H1 (cell line): ENCODE measurements at regions not wholly inside any gene's neighbourhood (a gene's known extent, or its start where the extent isn't known, plus 50 kb on each side); places are given as distances from the start of the nearest gene placed in this dataset.

Source experiments
- CTCF ChIA-PET: fragments of 300-600 bp; sonication (Branson Sonifier 250); formaldehyde crosslinking; loops from one replicate; lab custom pipeline; 2021; ENCODE audit not compliant: partially characterized antibody; lab: Charles Lee
- POLR2A ChIA-PET: fragments of 300-600 bp; sonication (Branson Sonifier 250); formaldehyde crosslinking; loops from one replicate; lab custom pipeline; 2021; ENCODE audit warnings: inconsistent platforms; ENCODE audit not compliant: partially characterized antibody; lab: Charles Lee
- DNase-seq, 2 experiments: peaks; one replicate each; pipeline versions ENCODE4 v3.0.0 to v3.0.0-alpha.2; 2010 to 2022; ENCODE audit warnings: low spot score in 2 of 2, low read depth in 1 of 2, mixed read lengths in 1 of 2
- FAIRE-seq: peaks from 2 replicates; lab custom pipeline; 2011; peaks lifted over from hg19 to GRCh38; lab: Jason Lieb, UNC
- H2AFZ ChIP-seq: 2 replicates; pipeline ENCODE4 v1.8.1; 2012; ENCODE audit warnings: low read length, inconsistent platforms
- H2AK5ac ChIP-seq: 2 replicates; pipeline ENCODE4 v1.6.1; 2013; ENCODE audit warnings: low read depth, low read length
- H2BK120ac ChIP-seq: replicated peaks from 2 replicates; pipeline ENCODE3; 2013; ENCODE audit warnings: low read depth, low read length, inconsistent platforms
- H2BK12ac ChIP-seq: 2 replicates; pipeline ENCODE4 v1.6.1; 2013; ENCODE audit warnings: low read depth, low read length
- H2BK15ac ChIP-seq: 2 replicates; pipeline ENCODE4 v1.6.1; 2013; ENCODE audit warnings: low read length
- H2BK20ac ChIP-seq: 2 replicates; pipeline ENCODE4 v1.6.1; 2013; ENCODE audit warnings: low read length
- H2BK5ac ChIP-seq: 2 replicates; pipeline ENCODE4 v1.6.1; 2013; ENCODE audit warnings: low read depth, low read length
- H3K14ac ChIP-seq: 2 replicates; pipeline ENCODE4 v1.6.1; 2013; ENCODE audit warnings: inconsistent platforms; ENCODE audit not compliant: insufficient read length
- H3K18ac ChIP-seq: 2 replicates; pipeline ENCODE4 v1.6.1; 2013; ENCODE audit warnings: low read length; ENCODE audit errors: extremely low read depth
- H3K23ac ChIP-seq: 2 replicates; pipeline ENCODE4 v1.6.1; 2013; ENCODE audit warnings: inconsistent platforms; ENCODE audit not compliant: insufficient read length
- H3K23me2 ChIP-seq: 2 replicates; pipeline ENCODE4 v1.6.1; 2013; ENCODE audit warnings: low read depth, low read length
- H3K27ac ChIP-seq: 2 replicates; pipeline ENCODE4 v1.6.1; 2011; ENCODE audit warnings: low read depth, low read length, inconsistent platforms
- H3K27me3 ChIP-seq, 4 experiments: replicated peaks in 1 of 4; 1 replicate in 1 of 4; 2 replicates in 3 of 4; pipeline versions ENCODE4 v1.6.1 to v1.8.1; 2011 to 2013; ENCODE audit warnings: low read length in 3 of 4, mild to moderate bottlenecking in 3 of 4, inconsistent platforms in 2 of 4, mixed read lengths in 2 of 4, moderate library complexity in 1 of 4; ENCODE audit not compliant: control insufficient read depth in 3 of 4, insufficient read depth in 3 of 4; ENCODE audit errors: extremely low read depth in 1 of 4
- H3K36me3 ChIP-seq, 4 experiments: 2 replicates each; pipeline versions ENCODE4 v1.6.1 to v1.8.1; 2011 to 2013; ENCODE audit warnings: mild to moderate bottlenecking in 4 of 4, low read length in 3 of 4, moderate library complexity in 2 of 4, control low read depth in 1 of 4, inconsistent platforms in 1 of 4; ENCODE audit not compliant: insufficient read depth in 4 of 4, control insufficient read depth in 2 of 4
- H3K4ac ChIP-seq: replicated peaks from 2 replicates; pipeline ENCODE3; 2013; ENCODE audit warnings: low read length, low read depth, mixed read lengths, inconsistent platforms; ENCODE audit not compliant: insufficient read length
- H3K4me1 ChIP-seq, 4 experiments: replicated peaks in 1 of 4; 1 replicate in 1 of 4; 2 replicates in 3 of 4; pipeline versions ENCODE4 v1.6.1 to v1.8.1; 2011 to 2013; ENCODE audit warnings: low read length in 3 of 4, inconsistent platforms in 2 of 4, mixed read lengths in 1 of 4; ENCODE audit not compliant: insufficient read depth in 4 of 4, control insufficient read depth in 3 of 4
- H3K4me2 ChIP-seq, 2 experiments: 2 replicates each; pipeline versions ENCODE4 v1.6.1 to v1.8.1; 2011 to 2013; ENCODE audit warnings: low read depth in 2 of 2, low read length in 2 of 2, control low read depth in 1 of 2, inconsistent platforms in 1 of 2, mild to moderate bottlenecking in 1 of 2; ENCODE audit not compliant: insufficient read depth in 1 of 2
- H3K4me3 ChIP-seq, 4 experiments: fragments of 200-600, 300-600 bp in 1 of 4; sonication (generic), shearing (Covaris generic), sonication (Bioruptor Twin) in 1 of 4; 2 replicates each; pipeline versions ENCODE4 v1.5.1 to v1.8.1; 2011 to 2016; ENCODE audit warnings: low read length in 4 of 4, low read depth in 3 of 4, control low read depth in 2 of 4, inconsistent platforms in 2 of 4, mild to moderate bottlenecking in 2 of 4, mixed read lengths in 1 of 4, moderate library complexity in 1 of 4; ENCODE audit not compliant: insufficient read depth in 2 of 4; ENCODE audit errors: extremely low read depth in 1 of 4
- H3K56ac ChIP-seq: replicated peaks from 2 replicates; pipeline ENCODE3; 2013; ENCODE audit warnings: low read depth, mild to moderate bottlenecking, mixed read lengths, low read length, inconsistent platforms; ENCODE audit not compliant: insufficient read length
- H3K79me1 ChIP-seq: 2 replicates; pipeline ENCODE4 v1.6.1; 2013; ENCODE audit warnings: low read depth, low read length, control low read depth
- H3K79me2 ChIP-seq, 2 experiments: 2 replicates each; pipeline versions ENCODE4 v1.6.1 to v1.8.1; 2012 to 2013; ENCODE audit warnings: low read length in 2 of 2, mild to moderate bottlenecking in 2 of 2, inconsistent platforms in 1 of 2; ENCODE audit not compliant: insufficient read depth in 2 of 2, control insufficient read depth in 1 of 2
- H3K9ac ChIP-seq, 4 experiments: replicated peaks in 1 of 4; 1 replicate in 1 of 4; 2 replicates in 3 of 4; pipeline versions ENCODE4 v1.6.1 to v1.8.1; 2011 to 2013; ENCODE audit warnings: low read depth in 3 of 4, low read length in 3 of 4, control low read depth in 2 of 4, mild to moderate bottlenecking in 2 of 4, moderate library complexity in 2 of 4, inconsistent platforms in 1 of 4; ENCODE audit errors: extremely low read depth in 1 of 4
- H3K9me3 ChIP-seq, 2 experiments: 2 replicates each; pipeline versions ENCODE4 v1.6.1 to v1.8.1; 2012 to 2013; ENCODE audit warnings: mild to moderate bottlenecking in 2 of 2, moderate library complexity in 2 of 2, control low read depth in 1 of 2, inconsistent platforms in 1 of 2, low read depth in 1 of 2, low read length in 1 of 2, mixed read lengths in 1 of 2; ENCODE audit not compliant: insufficient read depth in 2 of 2
- H4K20me1 ChIP-seq, 2 experiments: replicated peaks in 1 of 2; 2 replicates each; pipeline versions ENCODE3 to v1.8.1; 2011 to 2013; ENCODE audit warnings: inconsistent platforms in 2 of 2, low read length in 2 of 2, mild to moderate bottlenecking in 1 of 2; ENCODE audit not compliant: insufficient read depth in 2 of 2, control insufficient read depth in 1 of 2
- H4K5ac ChIP-seq: 2 replicates; pipeline ENCODE4 v1.6.1; 2013; ENCODE audit warnings: low read length, low read depth, mixed read lengths, inconsistent platforms; ENCODE audit not compliant: insufficient read length
- H4K8ac ChIP-seq: 2 replicates; pipeline ENCODE4 v1.8.0; 2013; ENCODE audit warnings: mild to moderate bottlenecking, moderate library complexity, low read length, inconsistent platforms; ENCODE audit not compliant: insufficient read depth; ENCODE audit errors: extremely low read depth
- H4K91ac ChIP-seq: replicated peaks from 2 replicates; pipeline ENCODE3; 2013; ENCODE audit warnings: low read length, mixed read lengths, inconsistent platforms; ENCODE audit not compliant: insufficient read length
- ATF3 ChIP-seq: IDR thresholded peaks from 2 replicates; pipeline ENCODE4 v1.6.1; 2011; ENCODE audit warnings: low read depth, mild to moderate bottlenecking, low read length; ENCODE audit not compliant: insufficient read depth
- BACH1 ChIP-seq: IDR thresholded peaks from 2 replicates; pipeline ENCODE4 v1.6.1; 2012; ENCODE audit warnings: low read length, improper control_type of control experiment
- BRCA1 ChIP-seq: IDR thresholded peaks from 2 replicates; pipeline ENCODE4 v1.6.1; 2012; ENCODE audit warnings: low read depth, low read length, improper control_type of control experiment
- EP300 ChIP-seq, 2 experiments: IDR thresholded peaks; 1 replicate in 1 of 2; 2 replicates in 1 of 2; pipeline ENCODE4 v1.6.1; 2011 to 2012; ENCODE audit warnings: low read depth in 2 of 2, low read length in 2 of 2, mild to moderate bottlenecking in 2 of 2, borderline replicate concordance in 1 of 2, inconsistent platforms in 1 of 2, moderate library complexity in 1 of 2
- EZH2 ChIP-seq: fragments of 200-600 bp; sonication (generic); IDR thresholded peaks from 2 replicates; pipeline ENCODE4 v1.7.1; 2012; ENCODE audit warnings: low read depth, mild to moderate bottlenecking, moderate library complexity, low read length, inconsistent platforms; ENCODE audit not compliant: severe bottlenecking
- HDAC2 ChIP-seq, 2 experiments: fragments of 300-600 bp in 1 of 2; sonication (generic) in 1 of 2; IDR thresholded peaks; 2 replicates each; pipeline ENCODE4 v1.6.1; 2011 to 2012; ENCODE audit warnings: low read depth in 2 of 2, low read length in 2 of 2, mild to moderate bottlenecking in 2 of 2, moderate library complexity in 2 of 2, borderline replicate concordance in 1 of 2, inconsistent platforms in 1 of 2
- KDM1A ChIP-seq: fragments of 200-600, 300-600 bp; sonication (generic); IDR thresholded peaks from 2 replicates; pipeline ENCODE4 v1.7.1; 2016; ENCODE audit warnings: mild to moderate bottlenecking, low read length, borderline replicate concordance
- MAFK ChIP-seq: IDR thresholded peaks from 2 replicates; pipeline ENCODE4 v1.6.1; 2012; ENCODE audit warnings: low read depth, mild to moderate bottlenecking, improper control_type of control experiment, low read length
- NANOG ChIP-seq: IDR thresholded peaks from 2 replicates; pipeline ENCODE4 v1.6.1; 2011; ENCODE audit warnings: low read length, low read depth, mild to moderate bottlenecking, inconsistent platforms; ENCODE audit not compliant: insufficient read depth, poor library complexity, severe bottlenecking
- POU5F1 ChIP-seq: IDR thresholded peaks from 2 replicates; pipeline ENCODE4 v1.6.1; 2011; ENCODE audit warnings: low read depth, mild to moderate bottlenecking, low read length, moderate library complexity
- RBBP5 ChIP-seq: IDR thresholded peaks from 2 replicates; pipeline ENCODE4 v1.7.1; 2012; ENCODE audit warnings: low read depth, mild to moderate bottlenecking, inconsistent platforms, low read length, moderate library complexity, borderline replicate concordance
- SP2 ChIP-seq: IDR thresholded peaks from 2 replicates; pipeline ENCODE4 v1.6.1; 2012; ENCODE audit warnings: mild to moderate bottlenecking, low read length, inconsistent platforms
- SP4 ChIP-seq: IDR thresholded peaks from 2 replicates; pipeline ENCODE4 v1.6.1; 2012; ENCODE audit warnings: low read length, inconsistent platforms
- TAF1 ChIP-seq: IDR thresholded peaks from 2 replicates; pipeline ENCODE4 v1.6.1; 2011; ENCODE audit warnings: mild to moderate bottlenecking, low read depth, low read length
- WGBS, 2 experiments: shearing (Covaris generic) in 1 of 2; methylation state at CpG; one replicate each; pipeline versions ENCODE4 v1.1.6 to v1.1.7; 2013 to 2015; ENCODE audit warnings: low lambda C conversion rate in 2 of 2, mixed read lengths in 2 of 2, inconsistent platforms in 1 of 2, low coverage in 1 of 2, missing lambda C conversion rate in 1 of 2; ENCODE audit not compliant: insufficient replicate concordance in 2 of 2, insufficient coverage in 1 of 2, insufficient read length in 1 of 2; ENCODE audit errors: extremely low coverage in 1 of 2, missing lambda C conversion rate in 1 of 2; 5-methylcytosine and 5-hydroxymethylcytosine counted together

- Histone ChIP-seq H4K20me1 (no peaks in the 10 kb centered on the region), H4K91ac (no peak overlapping the region), H3K23me2 (no peaks in the 10 kb centered on the region), H3K56ac (no peak overlapping the region), H3K27me3 (no peaks in the 10 kb centered on the region), H2BK12ac (no peak overlapping the region), H2BK120ac (no peak overlapping the region), H3K79me1 (no peaks in the 10 kb centered on the region), H3K36me3 (no peaks in the 10 kb centered on the region), H3K9ac (no peak overlapping the region), H3K4me1 (no peaks in the 10 kb centered on the region; a peak in 2 of 7 replicates), H2BK20ac (no peak overlapping the region), H3K23ac (no peak overlapping the region), H4K8ac (no peak overlapping the region), H3K4me3 (no peak overlapping the region), H2AK5ac (no peak overlapping the region), H3K18ac (no peak overlapping the region), H2BK5ac (no peak overlapping the region), H4K5ac (no peak overlapping the region), H2AFZ (no peak overlapping the region), H3K27ac (no peak overlapping the region), H3K14ac (no peak overlapping the region), H3K79me2 (no peaks in the 10 kb centered on the region), H3K4me2 (no peak overlapping the region), H2BK15ac (no peak overlapping the region), H3K9me3 (0 out of 4 replicates have a peak, but pooled peaks cover 0 to 4% of the 10 kb centered on the region in 2 experiments), H3K4ac (no peak overlapping the region)
- no peak for FAIRE-seq
- CTCF ChIA-PET: interaction anchor here (0.5 to 2.2 kb wide), 4 partner anchors 105 to 546 kb away, joined by 3 to 7 read pairs (median 4); no protein-coding TSS in a partner anchor
- 89% methylated on average over 3 of the region's 3 CpGs; no CpG with 5 or more reads in 1 of the 2 experiments for WGBS, 2 experiments
- no peak for DNase-seq
- POLR2A ChIA-PET: no interaction called here
- TF ChIP-seq EP300 (IDR thresholded peaks at IDR 0.05; ENCODE audit: borderline replicate concordance in 1 of 2, low read depth in 2 of 2, low read length in 2 of 2): no peak
- TF ChIP-seq SP2: no peak
- no peak for TF ChIP-seq RBBP5
- no peak for TF ChIP-seq EZH2
- no peak for TF ChIP-seq TAF1
- TF ChIP-seq KDM1A: no peak
- TF ChIP-seq MAFK: no peak
- TF ChIP-seq POU5F1: no peak
- TF ChIP-seq BRCA1: no peak
- TF ChIP-seq SP4: no peak
- no peak for TF ChIP-seq HDAC2 (IDR thresholded peaks at IDR 0.05; ENCODE audit: borderline replicate concordance in 1 of 2, low read depth in 2 of 2, low read length in 2 of 2)
- no peak for TF ChIP-seq ATF3
- no peak for TF ChIP-seq NANOG
- TF ChIP-seq BACH1: no peak
These were observed 259.2 kb upstream of the RMST start for GRCh38 chr12:97203408-97203807.
